Breast epithelium (tissue), 4 donors: ENCODE measurements at regions not wholly inside any gene's neighbourhood (a gene's known extent, or its start where the extent isn't known, plus 50 kb on each side); places are given as distances from the start of the nearest gene placed in this dataset.

Experiments used
- DNase-seq, 2 donors: peaks; one replicate each; pipeline ENCODE4 v3.0.0-alpha.2; 2019; ENCODE audit warnings: low spot score in 2 of 2
- H3K27ac ChIP-seq, 2 donors: fragments of 200-600 bp; sonication (generic) in 1 of 2; one replicate each; pipeline ENCODE4 v1.5.1; 2016 to 2019; ENCODE audit warnings: mild to moderate bottlenecking in 1 of 2
- H3K27me3 ChIP-seq, 2 donors: fragments of 200-600 bp; sonication (generic) in 1 of 2; one replicate each; pipeline versions ENCODE4 v1.5.1 to v1.6.0; 2017 to 2019; ENCODE audit warnings: control low read depth in 1 of 2, mild to moderate bottlenecking in 1 of 2
- H3K36me3 ChIP-seq: fragments of 200-600 bp; one replicate; pipeline ENCODE4 v1.5.1; 2019
- H3K4me1 ChIP-seq, 2 donors: fragments of 200-600 bp; sonication (generic); one replicate each; pipeline ENCODE4 v1.5.1; 2016 to 2019; ENCODE audit warnings: control low read depth in 1 of 2
- H3K4me3 ChIP-seq, 3 donors: fragments of 200-600 bp; sonication (generic); 1 replicate in 2 of 3; 2 replicates in 1 of 3; pipeline ENCODE4 v1.5.1; 2016 to 2019; ENCODE audit warnings: mild to moderate bottlenecking in 3 of 3, moderate library complexity in 2 of 3
- H3K9me3 ChIP-seq, 2 donors: fragments of 200-600 bp; sonication (generic) in 1 of 2; one replicate each; pipeline ENCODE4 v1.5.1; 2016 to 2019; ENCODE audit warnings: control low read depth in 1 of 2
- POLR2A ChIP-seq: fragments of 450-650 bp; IDR thresholded peaks from one replicate; pipeline ENCODE4 v1.6.1; 2016; ENCODE audit warnings: antibody characterized with exemption, mild to moderate bottlenecking, moderate library complexity
- POLR2AphosphoS5 ChIP-seq, 3 donors: sonication (generic); formaldehyde crosslinking; IDR thresholded peaks; one replicate each; pipeline ENCODE4 v1.6.1; 2017; ENCODE audit warnings: antibody characterized with exemption in 3 of 3
- intact Hi-C: fragments of 100-400 bp; cut with DNase I; formaldehyde crosslinking; loops from one replicate; pipeline ENCODE4 v1.15.1; 2023; ENCODE audit warnings: low total_unique reads
- TF ChIP-seq, protein P1 (sequence below), 3 donors: fragments of 450-650 bp; IDR thresholded peaks; one replicate each; pipeline ENCODE4 v1.5.1; 2016 to 2017; ENCODE audit warnings: antibody characterized with exemption in 3 of 3, mild to moderate bottlenecking in 3 of 3, moderate library complexity in 3 of 3

- Histone ChIP-seq H3K27me3 (no peaks in the 10 kb centered on the region), H3K4me1 (no peaks in the 10 kb centered on the region), H3K27ac (no peak overlapping the region), H3K36me3 (no peaks in the 10 kb centered on the region), H3K4me3 (no peak overlapping the region), H3K9me3 (peaks cover 4 to 7% of the 10 kb centered on the region in 2 donors)
- intact Hi-C loops: no loop called here
- DNase-seq: no peak
- TF ChIP-seq POLR2A: no peak
- TF ChIP-seq POLR2AphosphoS5 (IDR thresholded peaks at IDR 0.05): no peak
- TF ChIP-seq, protein P1, sequence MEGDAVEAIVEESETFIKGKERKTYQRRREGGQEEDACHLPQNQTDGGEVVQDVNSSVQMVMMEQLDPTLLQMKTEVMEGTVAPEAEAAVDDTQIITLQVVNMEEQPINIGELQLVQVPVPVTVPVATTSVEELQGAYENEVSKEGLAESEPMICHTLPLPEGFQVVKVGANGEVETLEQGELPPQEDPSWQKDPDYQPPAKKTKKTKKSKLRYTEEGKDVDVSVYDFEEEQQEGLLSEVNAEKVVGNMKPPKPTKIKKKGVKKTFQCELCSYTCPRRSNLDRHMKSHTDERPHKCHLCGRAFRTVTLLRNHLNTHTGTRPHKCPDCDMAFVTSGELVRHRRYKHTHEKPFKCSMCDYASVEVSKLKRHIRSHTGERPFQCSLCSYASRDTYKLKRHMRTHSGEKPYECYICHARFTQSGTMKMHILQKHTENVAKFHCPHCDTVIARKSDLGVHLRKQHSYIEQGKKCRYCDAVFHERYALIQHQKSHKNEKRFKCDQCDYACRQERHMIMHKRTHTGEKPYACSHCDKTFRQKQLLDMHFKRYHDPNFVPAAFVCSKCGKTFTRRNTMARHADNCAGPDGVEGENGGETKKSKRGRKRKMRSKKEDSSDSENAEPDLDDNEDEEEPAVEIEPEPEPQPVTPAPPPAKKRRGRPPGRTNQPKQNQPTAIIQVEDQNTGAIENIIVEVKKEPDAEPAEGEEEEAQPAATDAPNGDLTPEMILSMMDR (IDR thresholded peaks at IDR 0.05): no peak
Measured at GRCh38 chr6:86456821-86457220, 480.5 kb upstream of the HTR1E start.

DNA sequence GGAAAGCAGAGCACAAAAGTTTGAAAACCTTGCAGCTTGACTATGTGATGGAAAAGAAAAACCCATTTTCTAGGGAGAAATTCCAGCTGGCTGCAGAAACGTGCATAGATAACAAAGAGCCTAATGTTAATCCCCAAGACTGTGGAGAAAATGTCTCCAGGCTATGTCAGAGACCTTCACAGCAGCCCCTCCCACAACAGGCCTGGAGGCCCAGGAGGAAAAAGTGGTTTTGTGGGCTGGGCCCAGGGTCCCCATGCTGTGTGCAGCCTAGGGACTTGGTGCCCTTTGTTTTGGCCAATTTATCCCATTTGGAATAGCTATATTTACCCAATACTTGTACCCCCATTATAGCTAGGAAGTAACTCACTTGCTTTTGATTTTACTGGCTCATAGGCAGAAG is 484.1 kb upstream of the HTR1E start:
- no peaks in the 10 kb centered on the region for H3K36me3 ChIP-seq
- H3K27me3 ChIP-seq: no peaks in the 10 kb centered on the region
- no peak overlapping the region for H3K4me3 ChIP-seq
- TF ChIP-seq POLR2A (no peak), POLR2AphosphoS5 (IDR thresholded peaks at IDR 0.05) (no peak)
- TF ChIP-seq, protein P1 (IDR thresholded peaks at IDR 0.05): no peak
- intact Hi-C loops: no loop called here
- DNase-seq: no peak
- no peaks in the 10 kb centered on the region for H3K4me1 ChIP-seq
- peaks cover 4 to 7% of the 10 kb centered on the region in 2 donors for H3K9me3 ChIP-seq
- no peak overlapping the region for H3K27ac ChIP-seq

DNA sequence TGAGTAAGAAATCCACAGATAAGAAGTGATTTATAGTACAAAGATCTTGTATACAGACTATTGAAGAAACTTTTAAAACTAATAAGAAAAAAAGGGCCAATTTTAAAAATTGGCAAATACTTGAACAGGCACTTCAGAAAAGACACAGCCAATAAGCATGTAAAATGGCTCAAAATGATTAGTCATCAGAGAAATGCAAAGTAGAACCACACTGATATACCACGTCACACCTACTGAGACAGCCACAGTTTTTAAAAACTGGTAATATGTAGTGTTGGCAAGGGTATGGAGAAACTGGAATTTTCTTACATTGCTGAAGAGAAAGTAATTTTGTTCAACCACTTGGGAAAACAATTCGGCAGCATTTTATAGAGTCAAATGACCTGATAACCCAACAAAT is 488.9 kb upstream of the HTR1E start:
- no peaks in the 10 kb centered on the region for H3K4me1 ChIP-seq
- intact Hi-C loops: no loop called here
- no peaks in the 10 kb centered on the region for H3K36me3 ChIP-seq
- DNase-seq: no peak
- H3K27ac ChIP-seq: no peak overlapping the region
- TF ChIP-seq POLR2A: no peak
- TF ChIP-seq POLR2AphosphoS5 (IDR thresholded peaks at IDR 0.05): no peak
- TF ChIP-seq, protein P1 (IDR thresholded peaks at IDR 0.05): no peak
- H3K4me3 ChIP-seq: no peak overlapping the region
- peaks cover 0 to 13% of the 10 kb centered on the region in 2 donors for H3K9me3 ChIP-seq
- H3K27me3 ChIP-seq: no peaks in the 10 kb centered on the region

- Histone ChIP-seq H3K27me3 (no peaks in the 10 kb centered on the region), H3K4me3 (no peak overlapping the region), H3K4me1 (no peaks in the 10 kb centered on the region), H3K9me3 (no peaks in the 10 kb centered on the region), H3K36me3 (no peaks in the 10 kb centered on the region), H3K27ac (no peak overlapping the region)
- intact Hi-C loops: no loop called here
- no peak for DNase-seq
- TF ChIP-seq POLR2AphosphoS5 (IDR thresholded peaks at IDR 0.05): no peak
- TF ChIP-seq, protein P1 (IDR thresholded peaks at IDR 0.05): no peak
- TF ChIP-seq POLR2A: no peak
Measured at GRCh38 chr6:86440608-86441007, 496.7 kb upstream of the HTR1E start.

- Histone ChIP-seq H3K4me1 (no peaks in the 10 kb centered on the region), H3K9me3 (no peaks in the 10 kb centered on the region), H3K36me3 (no peaks in the 10 kb centered on the region), H3K27me3 (no peaks in the 10 kb centered on the region), H3K27ac (no peak overlapping the region), H3K4me3 (no peak overlapping the region)
- intact Hi-C loops: no loop called here
- TF ChIP-seq POLR2A (no peak), POLR2AphosphoS5 (IDR thresholded peaks at IDR 0.05) (no peak)
- TF ChIP-seq, protein P1 (IDR thresholded peaks at IDR 0.05): no peak
- DNase-seq: no peak
Measured at GRCh38 chr6:86423571-86423970, 513.8 kb upstream of the HTR1E start.
